ENCODE measurements at regions not wholly inside any gene's neighbourhood (a gene's known extent, or its start where the extent isn't known, plus 50 kb on each side); places are given as distances from the start of the nearest gene placed in this dataset.

DNA sequence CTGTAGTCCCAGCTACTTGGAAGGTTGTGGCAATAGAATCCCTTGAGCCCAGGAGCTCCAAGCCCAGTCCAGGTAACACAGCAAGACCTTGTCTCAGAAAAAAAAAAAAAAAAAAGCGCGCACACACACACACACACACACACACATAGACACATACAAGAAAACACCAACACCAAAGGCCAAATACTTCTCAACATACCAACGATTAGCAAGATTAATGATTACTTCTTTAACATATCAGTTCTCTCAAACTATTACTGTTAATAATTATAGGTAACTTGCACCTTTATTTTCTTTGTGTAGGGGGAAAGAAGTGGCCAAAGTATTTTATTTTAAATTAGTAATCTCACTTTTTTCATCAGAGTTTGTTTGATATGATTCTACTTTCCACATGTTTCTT lies 289.5 kb upstream of the ADGRL2 start:
- 79% methylated on average over 3 of the region's 3 CpGs for WGBS
- Histone ChIP-seq H3K36me3 (ENCODE audit: control insufficient read depth in 4 of 4, insufficient read depth in 3 of 4, low read depth in 1 of 4, low read length in 3 of 4) (no peaks in the 10 kb centered on the region), H3K4me1 (ENCODE audit: control insufficient read depth in 4 of 4, insufficient read depth in 4 of 4, low read length in 3 of 4) (no peaks in the 10 kb centered on the region), H3K4me3 (ENCODE audit: low read depth in 1 of 3, low read length in 3 of 3) (no peak overlapping the region), H3K27ac (ENCODE audit: low read depth in 1 of 2, low read length in 2 of 2) (no peak overlapping the region), H3K27me3 (ENCODE audit: control insufficient read depth in 4 of 4, insufficient read depth in 4 of 4, low read length in 3 of 4) (peaks cover 0 to 2% (median 0%) of the 10 kb centered on the region in 4 donors), H3K9ac (ENCODE audit: low read depth in 1 of 2, low read length in 2 of 2) (no peak overlapping the region), H3K9me3 (ENCODE audit: control insufficient read depth in 4 of 4, low read length in 3 of 4) (no peaks in the 10 kb centered on the region)
- DNase-seq (ENCODE audit: low spot score) = no peak
- TF ChIP-seq FOXA1 (IDR thresholded peaks at IDR 0.05) (no peak), YY1 (IDR thresholded peaks at IDR 0.05) (no peak), JUND (IDR thresholded peaks at IDR 0.05) (no peak), SP1 (IDR thresholded peaks at IDR 0.05) (no peak), FOXA2 (IDR thresholded peaks at IDR 0.05) (no peak), RXRA (IDR thresholded peaks at IDR 0.05) (no peak), EGR1 (IDR thresholded peaks at IDR 0.05; ENCODE audit: low read depth in 2 of 2) (no peak), HNF4A (conservative IDR thresholded peaks at IDR 0.05) (no peak), NR2F2 (IDR thresholded peaks at IDR 0.05) (no peak), RAD21 (IDR thresholded peaks at IDR 0.05) (no peak)
- TF ChIP-seq, protein P1, sequence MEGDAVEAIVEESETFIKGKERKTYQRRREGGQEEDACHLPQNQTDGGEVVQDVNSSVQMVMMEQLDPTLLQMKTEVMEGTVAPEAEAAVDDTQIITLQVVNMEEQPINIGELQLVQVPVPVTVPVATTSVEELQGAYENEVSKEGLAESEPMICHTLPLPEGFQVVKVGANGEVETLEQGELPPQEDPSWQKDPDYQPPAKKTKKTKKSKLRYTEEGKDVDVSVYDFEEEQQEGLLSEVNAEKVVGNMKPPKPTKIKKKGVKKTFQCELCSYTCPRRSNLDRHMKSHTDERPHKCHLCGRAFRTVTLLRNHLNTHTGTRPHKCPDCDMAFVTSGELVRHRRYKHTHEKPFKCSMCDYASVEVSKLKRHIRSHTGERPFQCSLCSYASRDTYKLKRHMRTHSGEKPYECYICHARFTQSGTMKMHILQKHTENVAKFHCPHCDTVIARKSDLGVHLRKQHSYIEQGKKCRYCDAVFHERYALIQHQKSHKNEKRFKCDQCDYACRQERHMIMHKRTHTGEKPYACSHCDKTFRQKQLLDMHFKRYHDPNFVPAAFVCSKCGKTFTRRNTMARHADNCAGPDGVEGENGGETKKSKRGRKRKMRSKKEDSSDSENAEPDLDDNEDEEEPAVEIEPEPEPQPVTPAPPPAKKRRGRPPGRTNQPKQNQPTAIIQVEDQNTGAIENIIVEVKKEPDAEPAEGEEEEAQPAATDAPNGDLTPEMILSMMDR (IDR thresholded peaks at IDR 0.05; ENCODE audit: low read depth, low read length, missing input control) = no peak
- TF ChIP-seq, protein P2, sequence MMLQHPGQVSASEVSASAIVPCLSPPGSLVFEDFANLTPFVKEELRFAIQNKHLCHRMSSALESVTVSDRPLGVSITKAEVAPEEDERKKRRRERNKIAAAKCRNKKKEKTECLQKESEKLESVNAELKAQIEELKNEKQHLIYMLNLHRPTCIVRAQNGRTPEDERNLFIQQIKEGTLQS (IDR thresholded peaks at IDR 0.05) = no peak
- TF ChIP-seq, protein P3, sequence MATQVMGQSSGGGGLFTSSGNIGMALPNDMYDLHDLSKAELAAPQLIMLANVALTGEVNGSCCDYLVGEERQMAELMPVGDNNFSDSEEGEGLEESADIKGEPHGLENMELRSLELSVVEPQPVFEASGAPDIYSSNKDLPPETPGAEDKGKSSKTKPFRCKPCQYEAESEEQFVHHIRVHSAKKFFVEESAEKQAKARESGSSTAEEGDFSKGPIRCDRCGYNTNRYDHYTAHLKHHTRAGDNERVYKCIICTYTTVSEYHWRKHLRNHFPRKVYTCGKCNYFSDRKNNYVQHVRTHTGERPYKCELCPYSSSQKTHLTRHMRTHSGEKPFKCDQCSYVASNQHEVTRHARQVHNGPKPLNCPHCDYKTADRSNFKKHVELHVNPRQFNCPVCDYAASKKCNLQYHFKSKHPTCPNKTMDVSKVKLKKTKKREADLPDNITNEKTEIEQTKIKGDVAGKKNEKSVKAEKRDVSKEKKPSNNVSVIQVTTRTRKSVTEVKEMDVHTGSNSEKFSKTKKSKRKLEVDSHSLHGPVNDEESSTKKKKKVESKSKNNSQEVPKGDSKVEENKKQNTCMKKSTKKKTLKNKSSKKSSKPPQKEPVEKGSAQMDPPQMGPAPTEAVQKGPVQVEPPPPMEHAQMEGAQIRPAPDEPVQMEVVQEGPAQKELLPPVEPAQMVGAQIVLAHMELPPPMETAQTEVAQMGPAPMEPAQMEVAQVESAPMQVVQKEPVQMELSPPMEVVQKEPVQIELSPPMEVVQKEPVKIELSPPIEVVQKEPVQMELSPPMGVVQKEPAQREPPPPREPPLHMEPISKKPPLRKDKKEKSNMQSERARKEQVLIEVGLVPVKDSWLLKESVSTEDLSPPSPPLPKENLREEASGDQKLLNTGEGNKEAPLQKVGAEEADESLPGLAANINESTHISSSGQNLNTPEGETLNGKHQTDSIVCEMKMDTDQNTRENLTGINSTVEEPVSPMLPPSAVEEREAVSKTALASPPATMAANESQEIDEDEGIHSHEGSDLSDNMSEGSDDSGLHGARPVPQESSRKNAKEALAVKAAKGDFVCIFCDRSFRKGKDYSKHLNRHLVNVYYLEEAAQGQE (IDR thresholded peaks at IDR 0.05) = no peak
- TF ChIP-seq, protein P4, sequence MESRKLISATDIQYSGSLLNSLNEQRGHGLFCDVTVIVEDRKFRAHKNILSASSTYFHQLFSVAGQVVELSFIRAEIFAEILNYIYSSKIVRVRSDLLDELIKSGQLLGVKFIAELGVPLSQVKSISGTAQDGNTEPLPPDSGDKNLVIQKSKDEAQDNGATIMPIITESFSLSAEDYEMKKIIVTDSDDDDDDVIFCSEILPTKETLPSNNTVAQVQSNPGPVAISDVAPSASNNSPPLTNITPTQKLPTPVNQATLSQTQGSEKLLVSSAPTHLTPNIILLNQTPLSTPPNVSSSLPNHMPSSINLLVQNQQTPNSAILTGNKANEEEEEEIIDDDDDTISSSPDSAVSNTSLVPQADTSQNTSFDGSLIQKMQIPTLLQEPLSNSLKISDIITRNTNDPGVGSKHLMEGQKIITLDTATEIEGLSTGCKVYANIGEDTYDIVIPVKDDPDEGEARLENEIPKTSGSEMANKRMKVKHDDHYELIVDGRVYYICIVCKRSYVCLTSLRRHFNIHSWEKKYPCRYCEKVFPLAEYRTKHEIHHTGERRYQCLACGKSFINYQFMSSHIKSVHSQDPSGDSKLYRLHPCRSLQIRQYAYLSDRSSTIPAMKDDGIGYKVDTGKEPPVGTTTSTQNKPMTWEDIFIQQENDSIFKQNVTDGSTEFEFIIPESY (IDR thresholded peaks at IDR 0.05) = no peak

DNA sequence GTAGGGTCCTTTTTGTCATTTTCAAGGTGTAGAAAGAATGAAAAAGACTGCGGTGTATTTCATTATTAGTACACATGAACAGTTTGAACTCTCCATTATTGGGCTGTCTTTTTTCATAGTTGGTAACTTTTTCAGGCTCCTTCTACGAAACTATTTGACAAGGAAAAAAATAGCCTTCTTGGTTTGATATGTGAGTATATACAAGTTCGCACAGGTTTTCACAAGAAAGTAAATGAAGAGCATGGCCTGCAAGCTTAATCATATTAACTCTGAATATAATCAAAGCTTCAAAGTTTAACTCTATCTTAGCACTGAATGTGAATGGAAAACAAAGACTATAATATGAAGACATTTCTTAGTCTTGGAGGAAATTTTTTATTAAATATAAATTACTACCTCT lies 290.0 kb upstream of the ADGRL2 start:
- no peaks in the 10 kb centered on the region for H3K9me3 ChIP-seq (ENCODE audit: control insufficient read depth in 4 of 4, low read length in 3 of 4)
- no peak overlapping the region for H3K4me3 ChIP-seq (ENCODE audit: low read depth in 1 of 3, low read length in 3 of 3)
- peaks cover 0 to 2% (median 0%) of the 10 kb centered on the region in 4 donors for H3K27me3 ChIP-seq (ENCODE audit: control insufficient read depth in 4 of 4, insufficient read depth in 4 of 4, low read length in 3 of 4)
- DNase-seq (ENCODE audit: low spot score) = no peak
- no peaks in the 10 kb centered on the region for H3K36me3 ChIP-seq (ENCODE audit: control insufficient read depth in 4 of 4, insufficient read depth in 3 of 4, low read depth in 1 of 4, low read length in 3 of 4)
- H3K9ac ChIP-seq (ENCODE audit: low read depth in 1 of 2, low read length in 2 of 2) = no peak overlapping the region
- 94% methylated on average over 3 of the region's 3 CpGs for WGBS
- H3K4me1 ChIP-seq (ENCODE audit: control insufficient read depth in 4 of 4, insufficient read depth in 4 of 4, low read length in 3 of 4) = no peaks in the 10 kb centered on the region
- H3K27ac ChIP-seq (ENCODE audit: low read depth in 1 of 2, low read length in 2 of 2) = no peak overlapping the region
- TF ChIP-seq RXRA (IDR thresholded peaks at IDR 0.05) (no peak), SP1 (IDR thresholded peaks at IDR 0.05) (no peak), HNF4G (IDR thresholded peaks at IDR 0.05) (no peak), JUND (IDR thresholded peaks at IDR 0.05) (no peak), NR2F2 (IDR thresholded peaks at IDR 0.05) (no peak), GABPA (IDR thresholded peaks at IDR 0.05 in 1 of 2, conservative IDR thresholded peaks at IDR 0.05 in 1 of 2) (no peak), TAF1 (conservative IDR thresholded peaks at IDR 0.05) (no peak), EGR1 (IDR thresholded peaks at IDR 0.05; ENCODE audit: low read depth in 2 of 2) (no peak), FOXA1 (IDR thresholded peaks at IDR 0.05) (no peak), YY1 (IDR thresholded peaks at IDR 0.05) (no peak), FOXA2 (IDR thresholded peaks at IDR 0.05) (no peak), RAD21 (IDR thresholded peaks at IDR 0.05) (no peak)
- TF ChIP-seq, protein P4 (IDR thresholded peaks at IDR 0.05) = no peak
- TF ChIP-seq, protein P5, sequence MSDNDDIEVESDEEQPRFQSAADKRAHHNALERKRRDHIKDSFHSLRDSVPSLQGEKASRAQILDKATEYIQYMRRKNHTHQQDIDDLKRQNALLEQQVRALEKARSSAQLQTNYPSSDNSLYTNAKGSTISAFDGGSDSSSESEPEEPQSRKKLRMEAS (IDR thresholded peaks at IDR 0.05) = no peak
- TF ChIP-seq, protein P1 (IDR thresholded peaks at IDR 0.05; ENCODE audit: low read depth, low read length, missing input control) = no peak
- TF ChIP-seq, protein P2 (IDR thresholded peaks at IDR 0.05) = no peak

Data from liver (tissue), 8 donors.